Lung (tissue), 11 donors: ENCODE measurements at regions not wholly inside any gene's neighbourhood (a gene's known extent, or its start where the extent isn't known, plus 50 kb on each side); places are given as distances from the start of the nearest gene placed in this dataset.

Experiments
- ATAC-seq: fragments of 200-7000 bp; cut with Tn5 transposase; one replicate; pipeline ENCODE4 v1.9.1; 2020; ENCODE audit warnings: moderate number of reproducible peaks; ENCODE audit not compliant: insufficient read depth, low FRiP score
- DNase-seq, 3 donors: peaks; one replicate each; pipeline ENCODE4 v3.0.0-alpha.2; 2013 to 2017
- H3K27ac ChIP-seq, 2 donors: one replicate each; pipeline ENCODE4 v1.5.1; 2013; ENCODE audit warnings: mild to moderate bottlenecking in 2 of 2, moderate library complexity in 2 of 2, control low read depth in 1 of 2, inconsistent platforms in 1 of 2, low read depth in 1 of 2, low read length in 1 of 2
- H3K27me3 ChIP-seq, 3 donors: one replicate each; pipeline ENCODE4 v1.5.1; 2013; ENCODE audit warnings: low read length in 2 of 3; ENCODE audit not compliant: control insufficient read depth in 3 of 3, insufficient read depth in 3 of 3
- H3K36me3 ChIP-seq, 4 donors: one replicate each; pipeline ENCODE4 v1.5.1; 2013; ENCODE audit warnings: low read length in 4 of 4, mild to moderate bottlenecking in 1 of 4, moderate library complexity in 1 of 4; ENCODE audit not compliant: control insufficient read depth in 4 of 4, insufficient read depth in 4 of 4
- H3K4me1 ChIP-seq, 5 donors: one replicate each; pipeline ENCODE4 v1.5.1; 2013; ENCODE audit warnings: low read length in 5 of 5, mild to moderate bottlenecking in 2 of 5, moderate library complexity in 1 of 5; ENCODE audit not compliant: control insufficient read depth in 5 of 5, insufficient read depth in 5 of 5
- H3K4me3 ChIP-seq: one replicate; pipeline ENCODE4 v1.5.1; 2013; ENCODE audit warnings: mild to moderate bottlenecking, control low read depth, moderate library complexity
- H3K9ac ChIP-seq, 2 donors: one replicate each; pipeline ENCODE4 v1.5.1; 2013; ENCODE audit warnings: low read length in 2 of 2, control low read depth in 1 of 2; ENCODE audit not compliant: insufficient read depth in 1 of 2
- H3K9me3 ChIP-seq, 4 donors: one replicate each; pipeline ENCODE4 v1.5.1; 2013; ENCODE audit warnings: low read length in 3 of 4, mild to moderate bottlenecking in 1 of 4, moderate library complexity in 1 of 4; ENCODE audit not compliant: control insufficient read depth in 4 of 4, insufficient read depth in 3 of 4
- WGBS, 2 donors: extraction: QIAGEN DNeasy Blood & Tissue Kit; methylation state at CpG; one replicate each; pipeline ENCODE4 v1.1.7; 2013; 5-methylcytosine and 5-hydroxymethylcytosine counted together
- TF ChIP-seq, protein P1 (sequence below): IDR thresholded peaks from 2 replicates; pipeline ENCODE4 v1.5.1; 2012; ENCODE audit warnings: mild to moderate bottlenecking; ENCODE audit errors: control extremely low read depth, extremely low read depth
- donor health status: control.
- donor health status: control.
- donor health status: Bipolar disorder and iron deficiency.
- donor health status: healthy.
- donor health status: DM: yes; HTN: yes; CAD: no.

DNA sequence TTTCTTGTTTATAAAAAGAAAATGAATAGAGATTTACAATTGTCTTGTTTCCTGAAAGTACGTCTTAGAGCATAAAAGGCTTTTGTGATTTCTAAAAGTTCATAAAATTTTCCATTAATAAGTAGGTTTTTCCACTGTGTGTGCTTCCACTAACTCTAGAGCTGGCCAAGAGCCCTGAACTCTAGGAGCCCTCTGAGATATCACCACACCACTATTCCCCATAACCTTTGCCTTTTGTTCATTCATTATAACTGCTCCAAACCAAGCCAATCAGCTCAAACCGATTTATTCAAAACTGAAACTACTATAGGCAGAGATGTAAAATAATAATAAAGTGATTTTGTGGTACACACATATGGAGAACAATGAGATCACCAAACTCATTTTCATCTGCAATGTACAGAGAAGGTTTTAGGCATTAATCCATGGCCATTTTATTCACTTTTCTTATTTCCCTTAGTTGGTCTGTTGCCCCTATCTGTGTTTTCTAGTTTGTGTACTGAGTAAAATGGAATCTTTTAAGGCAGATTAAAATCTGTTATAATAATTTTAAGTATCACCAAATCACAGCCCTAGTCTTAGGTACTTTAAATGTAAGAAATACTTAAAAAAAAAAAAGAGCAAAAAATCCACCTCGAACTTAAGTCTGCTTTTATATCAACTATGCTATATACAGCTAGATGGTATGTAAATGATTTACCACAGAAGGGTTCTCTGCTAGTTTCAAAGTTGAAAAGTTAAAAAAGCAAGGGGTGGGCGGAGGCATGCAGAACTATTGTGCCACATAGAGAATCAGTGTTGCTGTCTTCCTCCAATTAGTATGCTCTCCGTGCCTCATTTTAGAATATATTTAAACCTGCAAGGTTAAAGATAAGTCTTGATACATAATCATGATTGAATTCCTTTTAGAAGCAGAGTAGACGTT is 311.3 kb downstream of the KLF12 start:
- H3K9ac ChIP-seq = no peak overlapping the region
- ATAC-seq (no peak), DNase-seq (peak in 1 of 3 donors; percentile 25)
- H3K27me3 ChIP-seq = no peaks in the 10 kb centered on the region
- H3K9me3 ChIP-seq = no peaks in the 10 kb centered on the region
- no peaks in the 10 kb centered on the region for H3K36me3 ChIP-seq
- TF ChIP-seq, protein P1, sequence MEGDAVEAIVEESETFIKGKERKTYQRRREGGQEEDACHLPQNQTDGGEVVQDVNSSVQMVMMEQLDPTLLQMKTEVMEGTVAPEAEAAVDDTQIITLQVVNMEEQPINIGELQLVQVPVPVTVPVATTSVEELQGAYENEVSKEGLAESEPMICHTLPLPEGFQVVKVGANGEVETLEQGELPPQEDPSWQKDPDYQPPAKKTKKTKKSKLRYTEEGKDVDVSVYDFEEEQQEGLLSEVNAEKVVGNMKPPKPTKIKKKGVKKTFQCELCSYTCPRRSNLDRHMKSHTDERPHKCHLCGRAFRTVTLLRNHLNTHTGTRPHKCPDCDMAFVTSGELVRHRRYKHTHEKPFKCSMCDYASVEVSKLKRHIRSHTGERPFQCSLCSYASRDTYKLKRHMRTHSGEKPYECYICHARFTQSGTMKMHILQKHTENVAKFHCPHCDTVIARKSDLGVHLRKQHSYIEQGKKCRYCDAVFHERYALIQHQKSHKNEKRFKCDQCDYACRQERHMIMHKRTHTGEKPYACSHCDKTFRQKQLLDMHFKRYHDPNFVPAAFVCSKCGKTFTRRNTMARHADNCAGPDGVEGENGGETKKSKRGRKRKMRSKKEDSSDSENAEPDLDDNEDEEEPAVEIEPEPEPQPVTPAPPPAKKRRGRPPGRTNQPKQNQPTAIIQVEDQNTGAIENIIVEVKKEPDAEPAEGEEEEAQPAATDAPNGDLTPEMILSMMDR = no peak
- no peak overlapping the region for H3K4me3 ChIP-seq
- no peak overlapping the region for H3K27ac ChIP-seq
- 92% methylated on average over 6 of the region's 6 CpGs for WGBS, 2 donors
- no peaks in the 10 kb centered on the region for H3K4me1 ChIP-seq

DNA sequence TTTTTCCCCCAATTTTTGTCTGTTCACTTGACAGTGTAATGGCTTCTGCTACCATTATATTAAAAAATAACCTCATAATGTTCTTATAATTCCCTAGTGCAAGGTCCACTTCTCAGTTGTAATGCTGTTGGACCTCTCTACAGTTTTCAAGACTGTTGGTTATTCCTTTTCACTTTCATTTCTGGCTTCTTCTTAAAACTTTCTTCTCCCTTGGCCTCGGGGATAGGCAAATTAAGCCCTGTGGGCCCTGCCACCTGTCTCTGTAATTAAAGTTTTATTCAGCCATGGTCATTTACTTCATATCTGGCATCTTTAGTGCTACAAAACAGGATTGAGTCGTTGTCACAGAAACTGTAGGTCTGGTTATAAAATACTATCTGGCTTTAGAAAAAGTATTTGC is 313.5 kb downstream of the KLF12 start:
- Histone ChIP-seq H3K27me3 (no peaks in the 10 kb centered on the region), H3K4me1 (no peaks in the 10 kb centered on the region)
- no peak for ATAC-seq

DNA sequence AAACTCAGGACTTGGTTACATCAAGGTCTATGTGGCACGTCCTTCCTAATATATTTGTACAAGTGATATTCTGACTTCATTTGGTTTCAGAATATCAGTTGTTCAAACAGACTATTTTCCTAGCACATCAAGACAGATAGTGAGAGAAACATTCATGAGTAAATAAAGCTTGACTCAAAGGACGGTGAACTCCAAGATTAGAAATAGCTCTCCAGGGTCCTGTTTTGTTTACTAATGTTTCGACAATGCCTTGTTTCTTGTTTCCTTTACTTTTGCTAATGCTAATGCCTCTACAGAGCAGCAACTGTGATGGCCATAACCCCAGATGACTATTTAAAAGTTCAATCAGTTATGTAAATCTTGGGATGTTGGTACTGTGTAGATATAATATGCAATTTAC is 313.9 kb downstream of the KLF12 start:
- H3K4me1 ChIP-seq = no peaks in the 10 kb centered on the region
- ATAC-seq (no peak), DNase-seq (no peak)
- H3K9ac ChIP-seq = no peak overlapping the region
- peaks cover 0 to 1% (median 0%) of the 10 kb centered on the region in 4 donors for H3K9me3 ChIP-seq
- H3K27me3 ChIP-seq = no peaks in the 10 kb centered on the region
- H3K4me3 ChIP-seq = no peak overlapping the region
- WGBS, 2 donors = 88 to 89% methylated on average over 3 of the region's 3 CpGs
- H3K36me3 ChIP-seq = no peaks in the 10 kb centered on the region
- TF ChIP-seq, protein P1 = no peak
- H3K27ac ChIP-seq = no peak overlapping the region

More for the DNA sequence above, 313.5 kb downstream of the KLF12 start:
- H3K9me3 ChIP-seq = peaks cover 0 to 1% (median 0%) of the 10 kb centered on the region in 4 donors
- WGBS, 2 donors = 90 to 93% methylated on average over 2 of the region's 2 CpGs
- no peaks in the 10 kb centered on the region for H3K36me3 ChIP-seq
- DNase-seq = no peak
- no peak overlapping the region for H3K27ac ChIP-seq
- H3K9ac ChIP-seq = no peak overlapping the region
- no peak overlapping the region for H3K4me3 ChIP-seq
- TF ChIP-seq, protein P1 = no peak
